ENCODE measurements at regions not wholly inside any gene's neighbourhood (a gene's known extent, or its start where the extent isn't known, plus 50 kb on each side); places are given as distances from the start of the nearest gene placed in this dataset.

GRCh38 chr7:120091807-120092206, 181.2 kb upstream of the KCND2 start:
- DNase-seq (ENCODE audit: low spot score): no peak

- DNase-seq (ENCODE audit: low spot score): no peak
Observed at GRCh38 chr7:120097020-120097419, 176.0 kb upstream of the KCND2 start.

GRCh38 chr7:120097774-120098173, 175.2 kb upstream of the KCND2 start:
- no peak for DNase-seq (ENCODE audit: low spot score)

GRCh38 chr7:120108376-120108775, 164.6 kb upstream of the KCND2 start:
- DNase-seq (ENCODE audit: low spot score): no peak

- DNase-seq (ENCODE audit: low spot score): no peak
Observed at GRCh38 chr7:120110169-120110568, 162.8 kb upstream of the KCND2 start.

GRCh38 chr7:120114626-120115025, 158.3 kb upstream of the KCND2 start:
- DNase-seq (ENCODE audit: low spot score): no peak

- no peak for DNase-seq (ENCODE audit: low spot score)
Observed at GRCh38 chr7:120123528-120123927, 149.4 kb upstream of the KCND2 start.

- DNase-seq (ENCODE audit: low spot score): no peak
Observed at GRCh38 chr7:120131096-120131839, 141.7 kb upstream of the KCND2 start.

GRCh38 chr7:120138497-120138896, 134.5 kb upstream of the KCND2 start:
- DNase-seq (ENCODE audit: low spot score): no peak

- DNase-seq (ENCODE audit: low spot score): no peak
Observed at GRCh38 chr7:120156476-120156875, 116.5 kb upstream of the KCND2 start.

- no peak for DNase-seq (ENCODE audit: low spot score)
Observed at GRCh38 chr7:120160166-120160565, 112.8 kb upstream of the KCND2 start.

- no peak for DNase-seq (ENCODE audit: low spot score)
Observed at GRCh38 chr7:120163449-120163848, 109.5 kb upstream of the KCND2 start.

GRCh38 chr7:120165227-120165626, 107.7 kb upstream of the KCND2 start:
- DNase-seq (ENCODE audit: low spot score): no peak

GRCh38 chr7:120168066-120168465, 104.9 kb upstream of the KCND2 start:
- no peak for DNase-seq (ENCODE audit: low spot score)

GRCh38 chr7:120169996-120170783, 102.8 kb upstream of the KCND2 start:
- no peak for DNase-seq (ENCODE audit: low spot score)

GRCh38 chr7:120170834-120171233, 102.1 kb upstream of the KCND2 start:
- no peak for DNase-seq (ENCODE audit: low spot score)

- DNase-seq (ENCODE audit: low spot score): no peak
Observed at GRCh38 chr7:120171406-120171805, 101.6 kb upstream of the KCND2 start.

- DNase-seq (ENCODE audit: low spot score): no peak
Observed at GRCh38 chr7:120180221-120180620, 92.8 kb upstream of the KCND2 start.

- DNase-seq (ENCODE audit: low spot score): no peak
Observed at GRCh38 chr7:120181499-120181898, 91.5 kb upstream of the KCND2 start.

- no peak for DNase-seq (ENCODE audit: low spot score)
Observed at GRCh38 chr7:120184866-120185265, 88.1 kb upstream of the KCND2 start.

- no peak for DNase-seq (ENCODE audit: low spot score)
Observed at GRCh38 chr7:120185940-120186682, 86.9 kb upstream of the KCND2 start.

GRCh38 chr7:120186688-120187087, 86.3 kb upstream of the KCND2 start:
- DNase-seq (ENCODE audit: low spot score): no peak

GRCh38 chr7:120189623-120190022, 83.4 kb upstream of the KCND2 start:
- no peak for DNase-seq (ENCODE audit: low spot score)

Data from activated CD4-positive, alpha-beta T cell treated with anti-CD3 and anti-CD28 coated beads, Interleukin-2, Interleukin-4, amounts not matched to agents 100 ng/mL and 50 ng/mL, durations not matched to agents 16 hours and 8 hours (primary cell).